Amygdala (tissue), 56 donors: ENCODE measurements at regions not wholly inside any gene's neighbourhood (a gene's known extent, or its start where the extent isn't known, plus 50 kb on each side); places are given as distances from the start of the nearest gene placed in this dataset.

ENCODE experiments used
- DNase-seq, 56 donors: peaks; one replicate each; lab custom pipeline; 2025; lab: John Stamatoyannopoulos, UW

DNA sequence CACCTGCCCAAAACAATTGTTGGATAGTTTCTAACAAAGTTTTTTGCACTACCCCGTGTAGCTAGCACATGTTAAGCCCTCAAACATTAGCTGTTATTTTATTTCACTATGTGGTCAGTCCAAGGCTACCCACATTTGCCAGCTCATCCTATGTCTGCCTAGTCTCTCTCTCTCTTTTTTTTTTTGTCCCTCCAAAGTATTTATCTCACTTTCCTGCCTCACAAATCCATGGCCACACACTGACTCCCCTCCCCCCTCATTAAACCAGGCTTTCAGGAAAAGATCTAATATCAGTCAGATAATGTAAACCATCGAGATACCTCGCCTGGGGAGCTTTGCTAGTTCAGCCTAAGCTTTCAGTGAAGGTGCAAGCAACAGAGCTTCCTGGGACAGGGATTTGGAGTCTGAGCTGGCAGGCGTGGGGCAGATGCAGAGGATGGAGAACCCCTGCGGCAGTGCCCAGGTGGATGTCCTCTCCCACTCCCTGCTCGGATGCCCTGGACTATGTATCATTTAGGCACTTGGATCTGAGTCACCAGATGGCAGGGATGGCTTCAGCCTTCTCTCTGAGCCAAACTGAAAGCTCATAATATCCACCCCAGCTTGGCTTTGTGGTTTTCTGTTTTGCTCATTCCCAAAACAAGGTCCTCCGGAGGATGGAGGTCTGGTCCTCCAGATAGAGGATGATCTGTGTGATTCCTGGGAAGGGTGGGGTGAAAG, 73.7 kb upstream of the FOXF1 start:
- no peak for DNase-seq

DNA sequence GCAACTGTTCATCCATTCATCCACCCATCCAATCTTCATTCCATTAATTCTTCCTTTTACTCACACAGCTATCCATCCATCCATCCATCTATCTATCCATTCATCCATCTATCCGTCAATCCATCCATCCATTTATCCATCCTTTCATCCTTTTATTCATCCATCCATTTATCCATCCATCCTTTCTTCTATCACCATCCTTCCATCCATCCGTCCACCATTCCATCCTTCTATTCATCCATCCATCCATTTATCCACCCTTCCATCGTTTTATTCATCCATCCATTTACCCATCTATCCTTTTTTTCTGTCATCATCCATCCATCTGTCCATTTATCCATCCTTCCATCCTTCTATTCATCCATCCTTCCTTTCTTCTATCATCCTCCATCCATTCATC, 73.0 kb upstream of the FOXF1 start:
- no peak for DNase-seq

DNA sequence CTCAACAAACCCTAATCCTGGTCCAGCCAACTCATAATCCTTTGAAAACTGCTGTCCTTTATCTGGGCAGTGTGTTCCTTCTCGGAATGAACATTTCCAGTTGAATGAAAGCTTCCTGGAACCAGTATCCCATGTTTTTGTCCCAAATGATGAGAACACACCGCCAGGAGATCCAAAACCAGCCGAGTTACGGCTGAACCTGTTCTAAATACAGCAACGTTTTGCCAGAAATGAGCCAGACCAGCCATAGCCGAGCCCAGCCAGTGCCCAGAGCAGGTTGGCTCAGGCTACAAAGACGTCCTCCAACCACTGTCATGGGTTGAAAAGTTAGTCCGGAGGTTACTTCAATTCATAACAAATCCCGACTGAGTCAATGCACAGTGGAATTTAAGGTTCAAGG, 67.6 kb upstream of the FOXF1 start:
- DNase-seq = no peak

DNA sequence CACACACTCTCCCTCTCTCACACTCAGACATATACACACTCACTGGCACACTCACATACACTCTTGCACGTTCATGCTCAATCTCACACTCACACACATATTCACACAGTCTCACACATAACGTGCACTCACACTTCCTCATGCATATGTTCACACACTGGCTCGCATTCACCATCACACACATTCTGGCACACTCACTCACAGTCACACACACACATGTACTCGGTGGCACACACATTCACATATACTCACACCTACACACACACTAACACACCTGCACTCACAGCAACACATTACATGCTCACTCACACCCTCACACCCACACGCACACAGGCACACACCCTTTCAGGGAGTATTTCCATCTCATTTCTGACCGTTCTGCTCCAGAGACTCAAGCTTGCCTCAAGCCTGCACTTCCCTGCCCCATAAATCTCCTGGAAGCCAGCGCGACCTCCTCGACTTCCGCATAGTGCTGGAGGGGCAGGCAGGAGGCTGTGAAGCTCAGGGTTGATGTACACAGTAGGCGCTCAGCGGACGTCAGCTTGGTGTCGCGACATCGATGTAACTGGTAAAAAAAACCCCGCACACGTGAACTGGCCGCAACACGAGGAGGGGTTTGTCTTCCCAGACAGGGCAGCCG, 66.7 kb upstream of the FOXF1 start:
- no peak for DNase-seq

DNA sequence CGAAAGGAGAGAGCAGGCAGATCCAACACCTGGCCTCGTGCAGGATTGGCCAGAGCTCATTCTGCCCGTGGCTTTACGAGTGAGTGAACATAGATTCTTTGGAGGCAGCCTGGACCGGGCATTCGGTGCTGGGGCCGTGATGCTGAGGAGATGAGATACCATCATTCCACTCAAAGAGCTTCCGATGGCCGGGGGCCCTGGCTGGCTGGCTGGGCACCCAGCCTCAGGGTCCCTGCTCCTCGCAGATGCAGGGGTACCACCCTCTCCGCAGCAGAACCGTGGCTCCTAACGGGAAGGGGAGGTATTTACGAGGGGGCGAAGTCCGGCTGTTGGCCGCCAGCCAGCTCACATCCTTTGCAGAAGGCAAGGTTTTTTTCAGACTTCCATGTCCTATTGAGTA, 66.1 kb upstream of the FOXF1 start:
- no peak for DNase-seq

DNA sequence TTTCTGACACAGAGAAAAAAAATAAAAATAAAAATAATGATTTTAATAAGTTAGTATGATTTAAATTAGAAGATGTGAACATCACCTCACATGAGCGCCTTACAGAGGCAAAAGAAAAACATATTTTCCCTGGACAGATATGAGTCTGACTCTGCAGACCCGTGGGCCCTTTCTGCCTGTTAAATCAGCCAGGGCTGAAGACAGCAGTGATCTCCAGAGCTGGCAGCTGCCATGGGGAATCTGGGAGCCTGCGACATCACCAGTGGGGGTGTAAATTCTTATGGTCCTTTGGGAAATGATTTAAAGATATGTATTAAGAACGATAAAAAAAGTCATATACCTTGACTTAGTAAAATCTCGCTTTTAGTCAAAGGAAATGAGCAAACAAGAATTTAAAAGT, 65.7 kb upstream of the FOXF1 start:
- DNase-seq = no peak

DNA sequence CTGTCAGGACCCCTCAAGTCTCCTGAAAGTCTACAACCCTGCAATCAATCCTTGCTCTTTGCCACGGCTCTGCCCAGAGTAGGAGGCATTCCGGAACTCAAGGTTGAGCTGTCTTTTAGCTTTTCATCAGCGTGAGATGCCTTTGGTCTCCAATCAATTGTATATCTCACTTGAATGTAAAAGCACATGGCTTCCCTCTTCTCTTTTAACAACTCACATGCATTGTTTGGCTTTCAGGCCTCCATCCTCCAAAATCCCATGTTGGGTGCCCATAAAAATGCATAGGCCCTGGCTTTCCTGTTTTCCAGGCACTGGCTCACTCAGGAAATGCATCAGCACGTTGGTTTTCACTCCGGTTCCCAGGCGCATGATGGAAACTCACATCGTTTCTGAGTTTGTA, 64.0 kb upstream of the FOXF1 start:
- no peak for DNase-seq

DNA sequence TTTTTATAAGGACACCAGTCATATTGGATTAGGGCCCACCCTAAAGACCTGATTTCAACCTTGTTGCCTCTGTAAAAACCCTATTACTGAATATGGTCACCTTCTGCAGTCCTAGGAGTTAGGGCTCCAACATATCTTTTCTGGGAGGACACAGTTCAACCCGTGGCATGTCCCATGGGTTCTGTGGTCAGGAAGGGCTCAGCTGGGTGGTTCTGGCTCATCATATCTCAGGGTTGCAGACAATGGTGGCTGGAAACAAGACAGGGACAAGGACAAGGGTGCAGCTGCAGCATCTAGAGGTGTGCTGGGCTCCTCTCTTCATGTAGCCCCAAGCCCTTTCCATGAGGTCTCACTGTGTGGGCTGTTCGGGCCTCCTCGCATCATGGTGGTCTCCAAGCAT, 63.1 kb upstream of the FOXF1 start:
- no peak for DNase-seq

DNA sequence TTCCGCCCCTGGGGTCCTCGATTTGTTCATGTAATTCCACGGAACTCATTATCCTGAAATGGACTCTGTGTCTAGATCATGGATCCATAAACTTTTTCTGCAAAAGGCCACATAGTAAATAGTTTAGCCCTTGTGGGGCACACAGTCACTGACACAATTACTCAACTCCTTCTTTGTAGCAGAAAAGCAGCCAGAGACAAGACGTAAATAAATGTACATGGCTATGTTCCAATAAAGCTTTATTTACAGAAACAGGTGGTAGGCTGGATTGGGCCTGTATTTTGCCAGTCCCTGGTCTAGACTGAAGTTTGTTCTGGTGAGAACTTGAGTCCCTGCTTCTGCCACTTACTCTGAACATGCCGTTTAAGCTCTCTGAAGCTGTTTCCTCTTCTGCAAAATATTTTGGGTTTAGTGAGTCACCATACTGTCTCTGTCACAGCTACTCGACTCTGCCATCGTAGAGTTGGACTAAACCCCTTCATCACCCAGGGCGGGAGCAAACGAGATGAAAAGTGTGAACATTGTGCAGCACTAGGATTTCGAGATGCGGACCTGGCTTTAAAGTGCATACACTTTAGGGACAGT, 61.9 kb upstream of the FOXF1 start:
- no peak for DNase-seq

DNA sequence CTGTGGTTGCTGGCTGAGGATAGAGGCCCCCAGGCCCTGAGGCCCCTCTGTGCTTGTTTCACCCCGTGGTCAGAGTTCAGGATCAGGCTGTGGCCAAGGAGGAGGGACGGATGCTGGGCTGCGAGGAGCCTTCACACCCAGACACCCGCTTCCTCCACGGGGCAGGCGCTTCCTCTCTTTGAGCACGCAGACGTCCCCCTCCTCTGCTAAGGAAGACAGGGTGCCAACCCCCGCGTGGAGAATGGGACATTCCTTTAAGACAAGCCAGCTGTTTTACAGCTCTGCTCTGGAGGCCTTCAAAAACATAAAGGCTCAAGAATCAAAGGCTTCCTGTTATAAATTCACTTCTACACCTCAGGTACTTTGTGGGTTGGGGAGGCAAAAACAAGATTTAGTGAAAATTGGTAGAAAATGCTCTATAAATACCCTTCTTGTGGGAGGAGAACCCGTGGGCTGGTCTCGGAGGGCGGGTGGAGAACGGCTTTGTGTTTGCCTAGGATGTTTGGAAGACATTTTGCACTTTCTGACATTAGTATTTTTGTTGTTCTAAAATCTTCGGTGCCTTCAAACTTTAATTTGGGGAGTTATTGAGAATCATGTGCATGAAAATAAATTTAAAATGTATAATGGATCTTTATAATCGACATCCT, 60.8 kb upstream of the FOXF1 start:
- no peak for DNase-seq

DNA sequence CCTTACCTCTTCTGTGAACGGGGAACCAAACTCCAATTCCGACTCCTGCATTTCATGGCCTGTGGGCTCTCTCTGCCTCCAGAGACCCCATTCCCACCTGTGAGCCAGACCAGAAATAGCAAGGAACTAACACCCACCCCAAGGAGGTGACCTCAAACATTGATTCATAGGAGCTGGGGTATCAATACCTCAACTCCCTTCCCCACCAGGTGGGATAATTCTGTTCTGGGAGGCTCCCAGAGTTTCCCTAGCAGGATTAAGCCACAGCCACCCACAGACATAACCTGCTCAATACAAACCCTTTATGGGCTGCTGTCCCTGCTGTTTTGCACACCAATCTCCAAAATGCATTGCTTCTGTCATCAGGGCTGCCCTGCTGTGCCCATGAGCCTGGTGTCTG, 59.6 kb upstream of the FOXF1 start:
- DNase-seq = no peak

DNA sequence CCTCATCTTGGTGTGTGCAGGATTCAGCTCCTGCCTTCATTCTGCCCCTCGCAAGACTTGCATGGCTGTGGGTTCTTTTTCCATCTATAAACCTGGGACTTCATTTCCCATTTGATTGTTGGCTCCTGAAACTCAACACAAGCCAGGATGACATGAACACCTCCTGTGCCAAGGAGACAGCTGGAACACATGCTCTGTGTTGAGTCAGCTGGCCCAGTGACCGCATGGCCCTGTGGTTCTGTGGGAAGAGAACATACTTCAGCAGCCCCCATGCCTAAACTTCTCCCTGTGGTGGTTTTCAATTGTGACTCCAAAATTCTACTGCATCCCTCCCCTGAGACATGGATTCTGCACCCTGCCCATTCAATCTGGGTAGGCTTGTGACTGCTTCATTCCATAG, 57.9 kb upstream of the FOXF1 start:
- no peak for DNase-seq

DNA sequence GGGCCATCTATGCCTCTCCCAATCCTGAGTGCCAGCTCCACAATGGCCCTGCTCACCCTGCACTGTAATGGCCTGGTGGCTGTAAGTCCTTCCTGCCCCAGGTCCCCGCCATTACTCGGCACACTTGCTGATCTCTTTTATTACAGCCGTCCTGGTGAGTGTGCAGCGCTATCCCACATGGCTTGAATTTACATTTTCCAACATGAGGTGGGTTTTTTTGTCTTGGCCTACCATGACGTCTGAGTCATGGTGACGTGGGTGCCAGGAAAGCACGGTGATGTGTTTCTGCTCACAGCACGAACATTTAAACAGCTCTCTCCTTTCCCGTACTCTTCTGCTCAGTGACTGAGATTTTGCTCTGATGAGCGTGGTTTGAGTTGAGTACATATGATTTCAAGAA, 55.2 kb upstream of the FOXF1 start:
- no peak for DNase-seq

DNA sequence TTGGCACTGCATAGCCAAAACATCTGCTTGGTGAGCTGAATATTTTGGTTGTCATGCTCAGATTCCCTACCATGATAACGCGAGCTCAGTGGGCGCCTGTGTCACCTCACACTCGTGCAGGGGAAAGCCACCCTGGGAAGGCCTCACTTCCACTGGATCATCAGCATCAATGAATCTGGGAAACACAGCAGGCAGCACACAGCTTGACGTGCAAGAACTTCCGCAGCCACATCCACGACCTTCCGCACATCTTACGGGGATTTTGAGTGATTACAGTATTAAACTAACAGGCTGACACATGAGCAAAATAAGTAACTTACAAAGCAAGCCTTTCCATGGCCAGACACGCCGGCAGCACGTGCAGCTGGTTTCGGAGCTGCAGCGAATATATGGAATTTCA, 54.7 kb upstream of the FOXF1 start:
- DNase-seq = no peak

DNA sequence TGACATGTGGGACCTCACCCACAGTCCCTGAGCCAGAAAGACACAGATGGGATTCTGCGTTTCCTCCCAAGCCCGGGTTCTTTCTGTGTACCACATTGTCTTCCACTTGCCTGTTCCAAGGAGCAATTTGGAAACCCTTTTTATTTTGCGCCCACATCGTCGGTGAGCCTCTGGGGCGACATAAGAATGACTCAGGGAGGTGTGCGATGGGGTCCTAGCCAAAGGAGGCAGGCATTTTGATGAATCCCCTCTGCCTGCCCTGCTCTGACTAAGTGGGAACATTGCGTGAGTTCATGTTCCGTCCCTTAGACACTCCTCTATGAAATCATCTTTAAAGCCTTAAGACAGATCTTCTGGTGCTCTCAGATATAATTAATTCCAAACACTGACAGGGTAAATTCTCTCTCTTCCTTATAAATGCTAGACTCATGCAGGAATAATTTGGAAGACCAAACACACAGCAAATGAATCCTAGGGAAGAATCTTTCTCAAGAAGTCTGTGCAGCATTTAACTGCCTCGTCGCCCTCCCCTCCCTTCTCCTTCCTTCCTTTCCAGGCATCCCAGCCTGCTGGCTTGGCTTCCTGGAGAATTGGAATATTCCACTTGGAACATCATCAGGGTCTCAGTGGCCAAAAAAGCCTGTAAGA, 52.7 kb upstream of the FOXF1 start:
- DNase-seq = no peak

DNA sequence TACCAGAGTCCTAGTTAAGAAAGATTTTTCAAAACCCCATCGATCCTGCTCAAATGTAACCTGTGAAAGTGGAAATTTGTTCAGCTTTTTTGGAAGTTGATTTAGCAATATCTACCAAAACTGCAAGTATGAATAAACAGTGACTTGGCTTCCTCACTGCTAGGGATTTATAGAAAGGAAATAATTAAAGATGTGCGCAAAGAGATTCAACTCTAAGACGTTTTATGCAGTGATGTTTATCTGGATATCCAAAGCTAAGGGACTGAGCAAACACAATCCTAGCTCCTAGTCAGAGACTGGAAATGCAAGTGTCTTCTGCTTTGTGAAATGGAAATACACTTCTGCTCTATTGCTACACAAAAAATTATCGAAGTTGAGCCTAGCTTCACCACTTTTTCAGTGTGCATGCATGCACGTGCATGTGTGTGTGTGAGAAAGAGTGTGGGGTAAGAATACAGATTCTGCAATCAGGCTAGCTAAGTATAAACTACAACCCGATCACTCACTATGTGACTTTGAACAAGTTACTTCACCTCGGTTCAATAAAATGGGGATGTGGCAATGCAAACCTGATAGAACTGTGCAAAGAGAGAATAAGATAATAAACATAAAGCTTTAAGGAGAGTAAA, 52.1 kb upstream of the FOXF1 start:
- DNase-seq = no peak

DNA sequence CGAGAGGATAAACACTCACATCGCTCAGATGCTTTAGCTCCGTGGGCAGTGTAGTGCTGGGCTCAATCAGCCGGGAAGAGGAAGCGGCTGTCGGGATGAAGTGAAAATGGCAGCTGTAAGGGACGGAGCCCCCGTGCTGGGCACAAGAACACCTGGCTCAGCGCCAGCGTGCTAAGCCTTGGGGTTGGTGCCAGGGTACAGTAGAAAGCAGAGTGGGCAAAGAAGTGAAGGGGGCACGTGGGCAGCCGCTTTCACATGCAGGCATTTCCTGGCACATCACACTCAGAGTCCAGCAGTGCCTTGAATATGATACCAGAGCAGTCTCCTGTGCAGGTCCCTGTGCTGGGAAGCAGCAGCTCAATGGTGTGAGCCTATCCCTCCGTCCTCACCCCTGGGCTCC, 51.1 kb upstream of the FOXF1 start:
- DNase-seq = no peak
